ENCODE measurements at regions not wholly inside any gene's neighbourhood (a gene's known extent, or its start where the extent isn't known, plus 50 kb on each side); places are given as distances from the start of the nearest gene placed in this dataset.

DNA sequence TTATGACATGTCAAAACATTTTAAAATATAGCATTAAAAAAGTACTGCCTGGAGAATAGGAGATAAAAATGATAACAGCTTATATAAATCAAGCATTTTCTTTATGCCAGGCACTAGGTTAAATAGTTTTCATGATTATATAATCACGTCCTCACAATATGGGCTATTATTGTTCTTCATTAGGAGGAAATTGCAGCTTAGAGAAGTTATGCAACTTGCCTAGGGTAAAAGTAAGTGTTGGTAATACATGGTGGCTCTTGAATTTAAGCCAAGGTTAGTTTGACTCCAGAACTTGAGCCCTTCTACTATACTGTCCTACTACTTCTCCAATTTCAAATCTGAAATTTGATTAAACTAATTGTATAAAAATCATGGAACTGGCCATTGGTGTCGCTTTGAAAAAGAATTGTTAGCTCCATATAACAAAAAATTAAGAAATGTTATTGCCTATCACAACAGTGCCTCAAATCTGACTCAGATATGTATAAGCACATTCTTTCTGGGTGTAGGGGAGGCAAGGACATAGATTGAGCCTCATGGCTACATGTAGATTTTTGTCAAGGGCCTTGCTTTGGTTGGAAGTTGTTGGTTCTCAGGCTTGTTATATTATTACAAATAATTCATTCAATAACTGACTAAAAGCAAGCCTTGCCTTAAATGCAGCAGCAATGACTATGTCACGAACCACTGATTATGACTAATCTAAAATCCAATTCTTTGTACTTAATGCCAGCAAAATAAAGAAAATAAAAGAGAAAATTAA is 223.5 kb upstream of the DAB2 start:
- DNase-seq (ENCODE audit: low spot score), result no peak
- H3K4me3 ChIP-seq, result no peak overlapping the region
- no peaks in the 10 kb centered on the region for H3K27me3 ChIP-seq
- H3K9me3 ChIP-seq, result no peaks in the 10 kb centered on the region
- no peak overlapping the region for H3K27ac ChIP-seq
- no peaks in the 10 kb centered on the region for H3K4me1 ChIP-seq
- H3K36me3 ChIP-seq, result no peaks in the 10 kb centered on the region
- TF ChIP-seq, protein P1, sequence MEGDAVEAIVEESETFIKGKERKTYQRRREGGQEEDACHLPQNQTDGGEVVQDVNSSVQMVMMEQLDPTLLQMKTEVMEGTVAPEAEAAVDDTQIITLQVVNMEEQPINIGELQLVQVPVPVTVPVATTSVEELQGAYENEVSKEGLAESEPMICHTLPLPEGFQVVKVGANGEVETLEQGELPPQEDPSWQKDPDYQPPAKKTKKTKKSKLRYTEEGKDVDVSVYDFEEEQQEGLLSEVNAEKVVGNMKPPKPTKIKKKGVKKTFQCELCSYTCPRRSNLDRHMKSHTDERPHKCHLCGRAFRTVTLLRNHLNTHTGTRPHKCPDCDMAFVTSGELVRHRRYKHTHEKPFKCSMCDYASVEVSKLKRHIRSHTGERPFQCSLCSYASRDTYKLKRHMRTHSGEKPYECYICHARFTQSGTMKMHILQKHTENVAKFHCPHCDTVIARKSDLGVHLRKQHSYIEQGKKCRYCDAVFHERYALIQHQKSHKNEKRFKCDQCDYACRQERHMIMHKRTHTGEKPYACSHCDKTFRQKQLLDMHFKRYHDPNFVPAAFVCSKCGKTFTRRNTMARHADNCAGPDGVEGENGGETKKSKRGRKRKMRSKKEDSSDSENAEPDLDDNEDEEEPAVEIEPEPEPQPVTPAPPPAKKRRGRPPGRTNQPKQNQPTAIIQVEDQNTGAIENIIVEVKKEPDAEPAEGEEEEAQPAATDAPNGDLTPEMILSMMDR (IDR thresholded peaks at IDR 0.05), result no peak

DNA sequence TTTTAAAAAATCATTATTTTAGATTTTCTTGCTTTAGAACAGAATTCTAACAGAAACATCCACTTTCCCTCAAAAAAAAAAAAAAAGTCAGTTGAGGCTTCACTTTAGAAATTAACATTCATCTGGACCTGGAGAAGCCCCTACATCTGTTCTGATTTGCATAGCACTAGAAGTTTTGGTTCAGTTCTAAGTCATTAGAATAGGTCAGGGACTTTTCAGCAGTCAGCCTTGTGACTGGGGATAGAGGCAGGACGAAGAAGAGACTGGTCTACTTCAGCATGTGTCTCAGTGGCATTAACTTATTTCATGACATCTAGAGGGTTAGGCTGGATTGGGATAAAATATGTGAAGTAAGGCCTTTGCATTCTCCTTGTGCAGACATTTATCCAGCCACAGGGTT is 215.8 kb upstream of the DAB2 start:
- Histone ChIP-seq H3K27ac (no peak overlapping the region), H3K9me3 (no peaks in the 10 kb centered on the region), H3K4me3 (no peak overlapping the region), H3K36me3 (no peaks in the 10 kb centered on the region), H3K27me3 (no peaks in the 10 kb centered on the region), H3K4me1 (no peaks in the 10 kb centered on the region)
- TF ChIP-seq, protein P1 (IDR thresholded peaks at IDR 0.05), result no peak
- no peak for DNase-seq (ENCODE audit: low spot score)

DNA sequence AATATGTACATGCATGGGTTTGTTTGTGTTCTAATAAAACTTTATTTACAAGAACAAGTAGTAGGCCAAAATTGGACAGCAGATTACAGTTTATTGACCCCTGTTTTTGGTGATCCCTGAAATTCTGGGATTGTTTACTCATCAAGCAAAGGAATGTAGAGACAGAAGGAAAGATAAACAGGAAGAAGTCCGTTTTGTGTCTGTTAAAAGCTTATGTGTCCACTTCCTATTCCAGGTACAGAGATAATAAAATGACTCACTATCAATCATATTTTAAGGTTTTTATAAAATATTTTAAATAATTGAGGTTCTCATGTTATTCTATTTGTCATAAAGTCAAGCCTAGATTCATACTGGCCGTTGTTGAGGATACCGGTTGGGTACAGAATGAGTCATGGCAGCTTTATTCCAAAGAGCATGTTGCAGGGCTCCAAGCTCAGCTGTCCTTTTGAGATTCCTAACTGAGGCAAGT is 214.9 kb upstream of the DAB2 start:
- Histone ChIP-seq H3K4me1 (no peaks in the 10 kb centered on the region), H3K9me3 (no peaks in the 10 kb centered on the region), H3K27me3 (no peaks in the 10 kb centered on the region), H3K4me3 (no peak overlapping the region), H3K27ac (no peak overlapping the region), H3K36me3 (no peaks in the 10 kb centered on the region)
- DNase-seq (ENCODE audit: low spot score), result no peak
- TF ChIP-seq, protein P1 (IDR thresholded peaks at IDR 0.05), result no peak

DNA sequence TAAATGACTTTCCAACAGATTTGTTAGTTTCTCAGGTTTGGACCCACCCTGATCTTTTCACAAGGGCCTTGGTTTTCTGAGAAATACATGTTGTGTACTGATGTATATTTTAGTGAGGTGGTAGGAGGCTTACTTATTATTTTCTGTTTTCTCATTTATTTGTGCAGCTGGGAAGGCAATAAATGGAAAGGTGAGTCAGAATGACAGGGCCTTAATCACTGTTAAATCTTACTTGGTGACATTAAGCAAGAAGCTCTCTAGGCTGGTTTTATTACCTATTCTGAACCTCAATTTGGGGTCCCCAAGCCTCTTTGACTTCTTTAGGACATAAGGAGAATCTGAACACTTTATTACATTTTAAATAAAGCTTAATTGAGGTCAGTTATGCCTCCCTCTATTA is 214.0 kb upstream of the DAB2 start:
- Histone ChIP-seq H3K27me3 (no peaks in the 10 kb centered on the region), H3K27ac (no peak overlapping the region), H3K4me3 (no peak overlapping the region), H3K4me1 (no peaks in the 10 kb centered on the region), H3K36me3 (no peaks in the 10 kb centered on the region), H3K9me3 (no peaks in the 10 kb centered on the region)
- TF ChIP-seq, protein P1 (IDR thresholded peaks at IDR 0.05), result no peak
- no peak for DNase-seq (ENCODE audit: low spot score)

DNA sequence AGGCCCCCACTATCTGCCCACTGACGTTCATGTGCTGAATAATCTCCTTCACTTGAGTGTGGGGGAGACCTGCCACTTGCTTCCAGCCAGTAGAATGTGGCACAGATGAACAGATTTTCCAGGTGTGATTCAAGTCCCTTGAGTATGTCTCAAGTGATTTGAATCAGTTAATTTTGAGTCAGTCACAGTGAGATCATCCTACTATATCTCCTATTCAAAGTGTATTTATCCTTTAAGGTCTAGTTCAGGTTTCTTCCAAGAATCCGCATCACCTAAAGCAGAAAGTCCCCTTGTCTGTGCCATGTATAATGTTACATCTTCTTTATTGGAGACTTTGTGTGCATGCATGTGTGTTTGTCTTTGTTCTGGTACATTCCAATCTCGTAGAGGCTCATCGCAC is 208.3 kb upstream of the DAB2 start:
- Histone ChIP-seq H3K27me3 (no peaks in the 10 kb centered on the region), H3K27ac (no peak overlapping the region), H3K4me1 (no peaks in the 10 kb centered on the region), H3K4me3 (no peak overlapping the region), H3K36me3 (no peaks in the 10 kb centered on the region), H3K9me3 (no peaks in the 10 kb centered on the region)
- TF ChIP-seq, protein P1 (IDR thresholded peaks at IDR 0.05), result no peak
- DNase-seq (ENCODE audit: low spot score), result no peak

DNA sequence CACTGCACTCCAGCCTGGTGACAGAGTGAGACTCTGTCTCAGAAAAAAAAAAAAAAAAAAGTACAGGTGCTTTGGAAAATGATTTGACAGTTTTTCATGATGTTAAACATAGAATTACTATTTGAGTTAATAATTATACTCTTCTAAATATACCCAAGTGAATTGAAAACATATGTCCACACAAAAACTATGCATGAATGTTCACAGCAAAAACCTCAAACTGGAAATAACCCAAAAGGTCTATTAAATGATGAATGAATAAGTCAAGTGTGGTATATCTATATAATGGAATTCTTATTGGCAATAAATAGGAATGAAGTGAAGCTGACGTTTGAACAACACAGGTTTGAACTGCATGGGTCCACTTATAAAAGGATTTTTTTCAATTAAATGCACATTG is 207.2 kb upstream of the DAB2 start:
- Histone ChIP-seq H3K27me3 (no peaks in the 10 kb centered on the region), H3K9me3 (no peaks in the 10 kb centered on the region), H3K4me3 (no peak overlapping the region), H3K27ac (no peak overlapping the region), H3K4me1 (no peaks in the 10 kb centered on the region), H3K36me3 (no peaks in the 10 kb centered on the region)
- TF ChIP-seq, protein P1 (IDR thresholded peaks at IDR 0.05), result no peak
- no peak for DNase-seq (ENCODE audit: low spot score)

Measured in right atrium auricular region (tissue), 2 donors.